Activated naive CD4-positive, alpha-beta T cell treated with anti-CD3 and anti-CD28 coated beads, Interleukin-2, amount 10 ng/mL, durations not matched to agents 7 days and 5 days (primary cell): ENCODE measurements at regions not wholly inside any gene's neighbourhood (a gene's known extent, or its start where the extent isn't known, plus 50 kb on each side); places are given as distances from the start of the nearest gene placed in this dataset.

ENCODE experiments used
- CTCF ChIA-PET: fragments of 350-600 bp; sonication (Branson Sonifier 250); formaldehyde crosslinking; loops from one replicate; lab custom pipeline; 2021; ENCODE audit warnings: antibody characterized with exemption; lab: Charles Lee
- DNase-seq: peaks from one replicate; pipeline ENCODE4 v3.0.0-alpha.2; 2020
- H3K27ac Mint-ChIP-seq: one replicate; pipeline ENCODE4 v1.8.0; 2021; ENCODE audit warnings: mild to moderate bottlenecking, moderate library complexity, mixed read lengths
- H3K27me3 Mint-ChIP-seq: one replicate; pipeline ENCODE4 v1.8.0; 2021; ENCODE audit warnings: mild to moderate bottlenecking, mixed read lengths
- H3K36me3 Mint-ChIP-seq: one replicate; pipeline ENCODE4 v1.8.0; 2021; ENCODE audit warnings: mixed read lengths
- H3K4me1 Mint-ChIP-seq: one replicate; pipeline ENCODE4 v1.8.0; 2021; ENCODE audit warnings: mixed read lengths
- H3K4me3 Mint-ChIP-seq: one replicate; pipeline ENCODE4 v1.8.0; 2021; ENCODE audit warnings: mild to moderate bottlenecking, moderate library complexity, mixed read lengths
- H3K9me3 Mint-ChIP-seq: one replicate; pipeline ENCODE4 v1.8.0; 2021; ENCODE audit warnings: mixed read lengths

DNA sequence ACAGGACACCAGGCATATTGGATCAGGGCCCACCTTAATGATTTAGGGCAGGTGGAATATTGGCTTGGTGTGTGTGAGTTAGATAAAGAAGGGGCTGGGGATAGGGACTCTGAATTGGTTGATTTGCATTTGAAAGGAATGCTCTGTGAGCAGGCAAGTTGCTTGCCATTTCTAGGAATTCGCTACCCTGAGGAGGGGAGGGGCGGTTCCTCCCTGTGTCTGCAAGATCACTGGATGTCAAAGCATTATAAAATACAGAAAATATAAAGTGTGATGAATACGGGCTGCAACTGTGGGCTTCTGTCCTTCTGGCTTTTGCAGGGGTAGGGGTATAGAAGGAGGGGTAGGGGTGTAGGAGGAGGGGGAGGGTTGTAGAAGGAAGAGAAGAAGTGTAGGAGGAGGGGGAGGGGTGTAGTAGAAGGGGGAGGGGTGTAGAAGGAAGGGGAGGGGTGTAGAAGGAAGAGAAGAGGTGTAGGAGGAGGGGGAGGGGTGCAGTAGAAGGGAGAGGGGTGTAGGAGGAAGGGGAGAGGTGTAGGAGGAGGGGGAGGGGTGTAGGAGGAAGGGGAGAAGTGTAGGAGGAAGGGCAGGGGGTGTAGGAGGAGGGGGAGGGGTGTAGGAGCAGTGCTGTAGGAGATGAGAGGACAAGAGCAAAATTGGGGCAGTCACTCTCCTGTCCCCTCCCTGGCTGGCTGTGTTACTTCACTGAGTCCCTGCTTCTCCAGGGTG lies 238.0 kb upstream of the COPS8 start:
- Mint-ChIP-seq H3K4me3 (no peak overlapping the region), H3K9me3 (no peaks in the 10 kb centered on the region), H3K36me3 (no peaks in the 10 kb centered on the region), H3K4me1 (no peaks in the 10 kb centered on the region), H3K27me3 (no peaks in the 10 kb centered on the region), H3K27ac (no peak overlapping the region)
- CTCF ChIA-PET, result no interaction called here
- no peak for DNase-seq

GRCh38 chr2:236848501-236848900 lies 237.2 kb upstream of the COPS8 start:
- Mint-ChIP-seq H3K36me3 (no peaks in the 10 kb centered on the region), H3K4me3 (no peak overlapping the region), H3K27me3 (no peaks in the 10 kb centered on the region), H3K9me3 (no peaks in the 10 kb centered on the region), H3K27ac (no peak overlapping the region), H3K4me1 (no peaks in the 10 kb centered on the region)
- CTCF ChIA-PET, result no interaction called here
- no peak for DNase-seq

- Mint-ChIP-seq H3K36me3 (no peaks in the 10 kb centered on the region), H3K4me3 (no peak overlapping the region), H3K9me3 (no peaks in the 10 kb centered on the region), H3K27ac (no peak overlapping the region), H3K4me1 (no peaks in the 10 kb centered on the region), H3K27me3 (no peaks in the 10 kb centered on the region)
- CTCF ChIA-PET, result no interaction called here
- DNase-seq, result no peak
Measured at GRCh38 chr2:236849508-236849907, 236.2 kb upstream of the COPS8 start.

GRCh38 chr2:236849940-236850339 lies 235.7 kb upstream of the COPS8 start:
- Mint-ChIP-seq H3K36me3 (no peaks in the 10 kb centered on the region), H3K4me3 (no peak overlapping the region), H3K27ac (no peak overlapping the region), H3K9me3 (no peaks in the 10 kb centered on the region), H3K4me1 (no peaks in the 10 kb centered on the region), H3K27me3 (no peaks in the 10 kb centered on the region)
- CTCF ChIA-PET, result interaction anchor here (0.6 kb wide), 1 partner anchor 31 kb away, joined by 3 read pairs; no protein-coding TSS in a partner anchor
- DNase-seq, result no peak

GRCh38 chr2:236851187-236851586 lies 234.5 kb upstream of the COPS8 start:
- Mint-ChIP-seq H3K27ac (no peak overlapping the region), H3K9me3 (no peaks in the 10 kb centered on the region), H3K4me3 (no peak overlapping the region), H3K36me3 (no peaks in the 10 kb centered on the region), H3K4me1 (no peaks in the 10 kb centered on the region), H3K27me3 (no peaks in the 10 kb centered on the region)
- DNase-seq, result no peak
- CTCF ChIA-PET, result no interaction called here

DNA sequence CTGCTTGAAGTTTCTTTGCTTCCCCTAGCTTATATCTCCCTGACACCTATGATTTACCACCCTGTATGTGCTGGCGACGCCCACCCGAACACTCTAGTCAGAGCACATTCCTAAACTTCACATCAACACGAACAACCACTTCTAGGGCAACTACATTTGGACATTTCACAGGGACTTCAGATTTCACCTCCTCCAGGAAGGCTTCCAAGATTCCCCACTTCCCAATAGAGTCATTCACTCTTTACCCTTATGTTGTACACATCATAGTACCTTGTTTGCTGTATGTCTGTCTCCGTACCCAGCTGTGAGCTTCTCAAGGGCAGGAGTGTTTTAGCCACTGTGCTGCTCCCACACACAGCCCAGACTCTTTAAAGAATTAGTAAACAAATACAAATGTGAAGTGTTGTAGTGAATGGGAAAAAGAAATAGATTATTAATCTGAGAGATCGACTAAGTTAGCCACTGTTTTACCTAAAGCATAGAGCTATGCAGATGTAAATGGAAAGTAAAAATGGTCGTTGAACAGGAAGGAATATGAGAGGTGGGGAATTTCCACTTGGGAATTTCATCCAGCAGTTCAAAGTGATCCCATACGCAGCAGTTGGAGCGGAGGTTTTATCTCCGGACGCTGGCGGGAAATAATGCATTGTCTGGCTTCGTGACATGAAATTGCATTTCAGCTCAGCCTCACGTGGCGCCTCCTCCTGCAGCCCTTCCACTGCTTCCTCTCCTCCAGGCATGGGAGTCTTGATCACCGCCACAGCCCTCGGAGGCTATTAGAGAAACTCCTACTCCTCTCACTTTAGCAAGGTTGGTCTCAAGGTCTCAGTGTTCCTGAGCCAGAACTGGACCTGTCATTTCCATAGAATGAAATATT lies 233.4 kb upstream of the COPS8 start:
- Mint-ChIP-seq H3K9me3 (no peaks in the 10 kb centered on the region), H3K4me1 (no peaks in the 10 kb centered on the region), H3K36me3 (no peaks in the 10 kb centered on the region), H3K27me3 (peaks cover 7% of the 10 kb centered on the region), H3K27ac (no peak overlapping the region), H3K4me3 (no peak overlapping the region)
- CTCF ChIA-PET, result no interaction called here
- DNase-seq, result no peak

DNA sequence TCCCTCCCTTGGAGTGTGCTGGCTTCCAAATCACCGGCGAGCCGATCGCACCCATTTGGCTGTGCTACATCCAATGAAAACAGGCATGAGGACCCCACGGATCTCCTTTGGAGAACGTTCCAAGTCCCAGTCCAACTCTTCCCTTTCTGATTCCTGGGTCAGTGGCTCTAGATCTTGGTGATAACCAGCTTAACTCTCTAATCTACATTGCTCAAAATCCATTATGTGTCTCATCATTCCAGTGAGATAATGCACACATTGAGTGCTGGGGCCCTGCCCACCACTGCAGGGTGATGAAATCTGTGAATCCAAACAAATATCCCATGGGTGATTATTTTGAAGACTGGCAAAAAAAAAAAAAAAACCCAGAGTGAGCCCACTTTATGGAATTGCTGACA lies 232.7 kb upstream of the COPS8 start:
- DNase-seq, result no peak
- Mint-ChIP-seq H3K36me3 (no peaks in the 10 kb centered on the region), H3K9me3 (no peaks in the 10 kb centered on the region), H3K27me3 (peaks cover 9% of the 10 kb centered on the region), H3K27ac (no peak overlapping the region), H3K4me3 (no peak overlapping the region), H3K4me1 (no peaks in the 10 kb centered on the region)
- CTCF ChIA-PET, result no interaction called here

DNA sequence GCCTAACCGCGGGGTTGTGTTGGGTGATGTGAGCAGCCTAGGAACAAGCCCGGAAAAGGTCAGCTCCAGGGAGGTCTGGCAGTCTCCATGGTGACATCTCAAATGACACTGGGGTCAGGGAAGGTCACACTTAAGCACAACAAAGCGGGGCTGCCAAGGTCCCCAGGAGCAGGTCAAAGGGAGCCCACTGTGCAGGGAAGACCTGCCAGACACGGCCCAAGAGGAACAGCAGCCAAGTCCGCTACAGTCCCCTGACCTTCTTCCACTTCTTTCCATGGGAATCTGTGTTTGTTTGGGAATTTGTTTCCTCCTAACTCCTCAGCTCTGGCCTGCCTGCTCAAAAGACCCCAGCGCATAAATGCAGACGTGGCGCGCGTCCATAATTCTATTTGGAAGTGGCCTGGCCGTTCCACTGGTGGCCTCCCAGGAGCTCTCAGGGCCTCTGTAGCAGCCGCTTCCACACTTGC lies 232.1 kb upstream of the COPS8 start:
- Mint-ChIP-seq H3K27ac (no peak overlapping the region), H3K9me3 (no peaks in the 10 kb centered on the region), H3K36me3 (no peaks in the 10 kb centered on the region), H3K4me3 (no peak overlapping the region), H3K4me1 (no peaks in the 10 kb centered on the region), H3K27me3 (peaks cover 13% of the 10 kb centered on the region)
- CTCF ChIA-PET, result no interaction called here
- DNase-seq, result no peak

GRCh38 chr2:236855176-236855865 lies 230.4 kb upstream of the COPS8 start:
- Mint-ChIP-seq H3K27ac (no peak overlapping the region), H3K36me3 (no peaks in the 10 kb centered on the region), H3K4me3 (no peak overlapping the region), H3K4me1 (no peaks in the 10 kb centered on the region), H3K27me3 (peaks cover 13% of the 10 kb centered on the region), H3K9me3 (no peaks in the 10 kb centered on the region)
- CTCF ChIA-PET, result no interaction called here
- DNase-seq, result no peak

DNA sequence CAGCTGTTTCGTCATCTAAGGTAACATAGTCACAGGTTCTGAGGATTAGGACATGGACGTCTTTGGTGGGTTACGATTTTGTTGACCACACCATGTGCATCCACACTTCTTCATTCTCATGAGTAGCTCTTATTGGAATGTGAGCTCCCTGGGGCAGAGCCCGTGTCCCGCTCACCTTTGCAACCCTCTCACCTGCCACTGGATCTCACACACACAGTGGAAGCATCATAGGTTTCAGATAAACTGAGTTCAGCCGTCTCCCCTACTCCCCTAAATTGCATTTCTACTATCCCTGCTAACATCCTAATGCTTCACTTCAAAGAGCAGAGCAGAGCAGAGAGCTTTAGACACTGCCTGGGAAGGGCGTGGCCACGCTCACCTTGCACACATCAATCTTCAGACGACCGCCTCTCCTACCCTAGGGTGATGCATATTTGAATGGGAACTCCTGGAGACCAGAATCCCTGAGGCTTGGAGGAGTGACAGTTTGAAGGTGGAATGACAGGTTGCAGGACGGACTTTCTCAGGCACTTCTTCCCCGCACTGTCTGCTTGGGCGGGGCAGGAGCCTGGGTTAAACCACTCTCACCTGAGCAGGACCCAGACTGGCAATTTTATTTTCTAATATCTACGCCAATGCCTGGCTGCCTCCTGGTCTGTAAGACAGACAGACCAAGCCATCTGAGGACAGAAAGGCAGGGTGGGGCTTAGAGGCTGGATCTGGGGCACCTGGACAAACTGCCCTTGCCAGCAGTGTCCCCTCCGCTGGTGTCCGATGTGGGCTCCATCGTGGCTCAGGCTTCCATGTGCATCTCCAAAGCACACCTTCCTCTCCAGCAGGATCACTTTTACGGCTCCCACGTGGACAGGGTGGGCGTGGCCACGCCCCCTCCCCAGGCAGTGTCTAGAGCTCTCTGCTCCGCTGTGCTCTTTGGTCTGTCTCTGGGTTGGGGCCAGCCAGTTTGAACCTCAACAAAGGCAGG lies 229.5 kb upstream of the COPS8 start:
- no peak overlapping the region for H3K27ac Mint-ChIP-seq
- H3K4me3 Mint-ChIP-seq, result no peak overlapping the region
- H3K36me3 Mint-ChIP-seq, result no peaks in the 10 kb centered on the region
- peaks cover 13% of the 10 kb centered on the region for H3K27me3 Mint-ChIP-seq
- H3K9me3 Mint-ChIP-seq, result no peaks in the 10 kb centered on the region
- no peaks in the 10 kb centered on the region for H3K4me1 Mint-ChIP-seq
- DNase-seq, result no peak
- CTCF ChIA-PET, result no interaction called here

DNA sequence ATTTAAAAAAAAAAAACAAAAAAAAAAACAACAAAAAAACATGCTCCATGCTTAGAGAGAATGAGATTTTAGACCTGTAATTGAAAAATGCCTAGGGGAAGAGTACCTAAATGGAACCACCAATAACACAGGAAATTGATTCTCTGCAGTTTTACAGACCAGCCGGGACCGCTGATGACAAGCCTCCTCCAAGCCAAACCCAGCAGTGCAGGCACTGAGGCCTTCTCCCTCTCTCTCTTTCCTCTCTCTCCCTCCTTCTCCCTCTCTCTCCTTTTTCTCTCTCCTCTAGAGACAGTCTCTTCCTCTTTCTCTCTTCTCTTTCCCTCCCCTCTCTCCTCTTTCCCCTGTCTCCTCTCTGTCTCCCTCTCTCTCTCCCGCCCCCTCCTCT lies 228.8 kb upstream of the COPS8 start:
- Mint-ChIP-seq H3K4me1 (no peaks in the 10 kb centered on the region), H3K36me3 (no peaks in the 10 kb centered on the region), H3K27me3 (peaks cover 13% of the 10 kb centered on the region), H3K27ac (no peak overlapping the region), H3K9me3 (no peaks in the 10 kb centered on the region), H3K4me3 (no peak overlapping the region)
- CTCF ChIA-PET, result no interaction called here
- DNase-seq, result no peak

DNA sequence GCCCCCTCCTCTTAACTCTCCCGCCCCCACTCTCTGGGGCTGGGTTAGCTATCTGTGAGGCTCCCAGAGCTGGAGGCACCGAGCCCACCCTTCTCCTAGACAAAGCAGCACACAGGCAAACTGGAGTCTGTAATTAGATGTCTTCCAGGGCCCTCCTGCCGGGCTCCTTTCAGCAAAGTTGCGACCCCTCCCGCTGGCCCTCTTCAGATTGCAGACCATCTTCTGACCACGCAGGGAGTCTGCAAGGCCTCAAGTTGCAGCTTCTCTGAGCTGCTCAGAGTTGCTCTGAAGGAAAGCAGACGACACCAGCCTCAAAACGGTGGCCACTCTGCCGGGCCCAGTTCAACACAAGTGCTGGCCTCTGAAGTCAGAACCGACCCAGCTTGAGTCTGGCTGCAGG lies 228.4 kb upstream of the COPS8 start:
- Mint-ChIP-seq H3K36me3 (no peaks in the 10 kb centered on the region), H3K4me3 (no peak overlapping the region), H3K27ac (no peak overlapping the region), H3K4me1 (no peaks in the 10 kb centered on the region), H3K9me3 (no peaks in the 10 kb centered on the region), H3K27me3 (peaks cover 13% of the 10 kb centered on the region)
- DNase-seq, result no peak
- CTCF ChIA-PET, result no interaction called here

DNA sequence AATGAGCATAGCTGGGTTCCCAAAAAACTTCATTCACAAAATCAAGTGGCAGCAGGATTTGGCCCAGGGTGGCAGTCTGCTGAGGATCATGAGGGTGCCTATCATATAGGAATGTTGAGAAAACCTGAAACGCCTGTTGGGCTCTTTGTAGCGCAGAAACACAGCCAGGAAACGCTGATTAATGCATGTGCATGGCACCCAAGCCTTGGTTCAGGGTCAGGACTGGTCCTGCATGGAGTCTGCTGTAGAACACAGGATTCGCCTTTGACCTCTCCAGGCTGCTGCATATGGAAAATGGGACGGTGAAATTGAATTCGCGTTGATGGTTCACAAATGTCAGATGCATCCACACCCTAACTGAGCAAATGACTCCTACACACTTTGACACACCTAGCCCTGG lies 227.9 kb upstream of the COPS8 start:
- Mint-ChIP-seq H3K9me3 (no peaks in the 10 kb centered on the region), H3K27me3 (peaks cover 13% of the 10 kb centered on the region), H3K4me1 (no peaks in the 10 kb centered on the region), H3K27ac (no peak overlapping the region), H3K4me3 (no peak overlapping the region), H3K36me3 (no peaks in the 10 kb centered on the region)
- CTCF ChIA-PET, result interaction anchor here (1.7 kb wide), 1 partner anchor 14 kb away, joined by 3 read pairs; no protein-coding TSS in a partner anchor
- DNase-seq, result no peak
